ENCODE measurements at regions not wholly inside any gene's neighbourhood (a gene's known extent, or its start where the extent isn't known, plus 50 kb on each side); places are given as distances from the start of the nearest gene placed in this dataset.

DNA sequence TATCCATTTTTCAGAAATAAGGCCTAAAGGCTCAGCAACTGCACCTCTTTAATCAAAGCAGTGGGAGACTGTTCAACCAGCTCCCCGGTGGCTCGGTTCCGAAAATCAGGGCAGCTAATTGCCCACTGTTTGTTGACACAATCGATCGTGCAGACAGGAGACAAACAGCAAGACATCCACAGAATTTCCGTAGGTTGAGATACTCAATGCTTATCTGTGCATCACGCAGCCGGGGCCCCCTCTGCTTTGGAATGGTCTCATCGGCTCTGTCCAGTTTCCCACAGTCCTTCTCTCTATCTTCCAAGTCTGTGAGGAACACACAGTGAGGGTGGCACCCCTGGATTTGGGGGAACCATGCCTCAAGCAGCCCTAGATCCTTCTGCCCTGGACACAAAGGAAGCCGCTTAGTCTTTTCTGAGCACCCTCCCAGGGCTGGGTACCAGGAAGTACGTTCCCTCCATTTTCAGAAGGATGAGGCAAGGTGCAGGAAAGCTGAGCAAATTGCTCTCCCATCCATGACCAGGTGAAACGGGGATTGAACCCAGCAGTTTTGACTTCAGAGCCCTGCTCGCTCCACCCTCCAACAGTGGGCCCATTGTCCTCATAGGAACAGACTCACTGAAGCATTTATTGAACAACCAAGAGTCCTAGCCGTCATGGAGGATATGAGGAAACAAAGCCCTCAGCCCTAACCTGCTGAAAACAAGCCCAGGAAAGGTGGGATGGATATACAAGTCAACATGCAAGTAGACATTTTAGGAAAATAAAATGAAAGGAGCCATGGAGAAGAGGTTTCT, 70.7 kb downstream of the C16orf95 start:
- DNase-seq, result no peak

DNA sequence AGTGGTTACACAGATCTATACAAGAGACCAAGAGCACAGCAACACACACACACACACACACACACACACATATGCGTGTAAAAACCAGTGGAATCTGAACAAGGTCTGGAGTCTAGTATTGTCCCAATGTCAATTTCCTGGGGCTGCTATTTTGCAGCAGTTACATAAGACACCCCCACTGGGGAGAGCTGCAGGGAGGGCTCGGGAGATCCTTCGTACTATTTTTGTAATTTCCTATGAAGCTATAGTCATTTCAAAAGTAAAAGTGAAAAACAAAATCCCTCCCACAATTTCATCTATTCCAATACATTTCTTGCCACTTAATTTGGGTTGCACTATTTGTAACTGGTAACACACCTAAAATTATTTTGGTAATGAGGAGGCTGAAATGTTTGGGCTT, 68.5 kb downstream of the C16orf95 start:
- no peak for DNase-seq

DNA sequence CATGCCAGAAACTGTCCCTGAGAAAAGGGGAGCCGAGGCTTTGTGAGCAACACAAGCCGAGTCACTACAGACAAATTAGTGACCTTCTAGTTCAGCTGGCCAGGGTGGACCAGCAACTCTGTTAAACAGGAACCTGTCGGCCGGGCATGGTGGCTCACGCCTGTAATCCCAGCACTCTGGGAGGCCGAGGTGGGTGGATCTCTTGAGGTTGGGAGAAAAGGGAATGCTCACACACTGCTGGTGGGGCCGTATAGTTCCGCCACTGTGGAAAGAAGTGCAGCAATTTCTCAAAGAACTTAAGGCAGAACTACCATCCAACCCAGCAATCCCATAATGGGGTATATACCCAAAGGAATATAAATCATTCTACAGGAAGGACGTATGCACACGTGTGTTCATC, 67.8 kb downstream of the C16orf95 start:
- DNase-seq, result no peak

DNA sequence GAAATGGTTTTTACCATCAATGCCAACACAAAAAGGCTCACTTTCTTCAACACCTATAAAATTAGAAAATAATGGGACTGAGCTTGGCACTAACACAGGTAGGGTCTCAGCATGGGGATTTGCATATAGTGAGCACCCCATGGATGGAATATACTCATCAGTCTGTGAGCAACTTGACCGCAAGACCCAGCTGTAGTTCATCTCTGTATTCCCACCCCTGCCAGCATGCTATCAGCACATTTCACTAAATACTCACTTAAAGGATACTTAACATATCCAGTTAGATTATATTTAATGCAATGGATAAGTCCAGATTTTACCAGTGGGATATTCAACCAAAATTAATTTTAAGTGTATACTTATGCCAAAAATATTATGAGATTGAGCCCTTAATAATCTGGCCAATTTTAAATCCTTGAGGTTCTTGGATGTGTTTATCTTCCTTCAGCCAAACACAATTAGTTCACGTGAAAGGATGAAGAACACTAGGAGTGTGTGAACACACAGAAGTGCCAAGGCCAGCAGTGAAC, 66.7 kb downstream of the C16orf95 start:
- no peak for DNase-seq

DNA sequence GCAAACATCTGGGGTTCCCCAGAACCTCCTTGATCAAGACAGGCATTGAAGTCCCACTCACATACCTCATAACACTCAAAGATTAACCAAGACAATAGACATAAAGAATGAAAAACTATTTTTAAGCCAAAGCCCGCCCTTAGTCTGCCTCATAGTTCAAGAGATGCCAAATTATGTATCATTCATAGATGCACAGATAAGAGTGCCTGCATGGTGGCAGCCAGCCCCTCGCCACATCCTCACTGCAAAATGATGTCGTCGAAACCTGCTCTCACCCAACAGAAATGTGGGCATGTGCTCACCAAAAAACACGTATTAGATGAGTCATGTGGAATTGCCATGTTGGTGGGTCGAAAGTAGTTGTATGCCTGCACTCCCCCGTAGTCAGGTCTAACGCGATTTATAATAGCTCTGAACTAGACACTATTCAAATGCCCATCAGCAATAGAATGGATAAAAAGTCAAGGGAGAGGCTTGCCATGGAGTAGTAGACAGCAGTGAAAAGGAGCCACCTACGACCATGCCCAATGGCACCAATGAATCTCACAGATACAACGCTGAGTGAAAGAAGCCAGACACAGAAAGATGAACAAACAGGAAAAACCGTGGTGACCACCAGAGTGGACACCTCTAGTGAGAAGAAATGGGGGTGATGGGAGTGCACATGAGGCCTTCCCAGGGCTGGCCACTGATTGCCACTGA, 64.8 kb downstream of the C16orf95 start:
- DNase-seq, result no peak
